HepG2 (cell line): ENCODE measurements at regions not wholly inside any gene's neighbourhood (a gene's known extent, or its start where the extent isn't known, plus 50 kb on each side); places are given as distances from the start of the nearest gene placed in this dataset.

Experiments used
- JUND ChIP-seq: sonication (generic); formaldehyde crosslinking; IDR thresholded peaks from 2 replicates; pipeline ENCODE4 v1.8.0; 2022; ENCODE audit warnings: mild to moderate bottlenecking, missing genetic modification reagents
- MTF2 ChIP-seq: sonication (generic); formaldehyde crosslinking; IDR thresholded peaks from 2 replicates; pipeline ENCODE4 v1.5.0; 2020; ENCODE audit warnings: missing genetic modification reagents, borderline replicate concordance
- NFRKB ChIP-seq: fragments of 450-650 bp; IDR thresholded peaks from 2 replicates; pipeline ENCODE4 v1.6.1; 2017
- ZNF329 ChIP-seq: sonication (generic); formaldehyde crosslinking; IDR thresholded peaks from 2 replicates; pipeline ENCODE4 v1.9.0; 2021; ENCODE audit warnings: low read depth, mild to moderate bottlenecking, missing genetic modification reagents
- ZNF75D ChIP-seq: sonication (generic); formaldehyde crosslinking; IDR thresholded peaks from 2 replicates; pipeline ENCODE4 v1.8.1; 2023; ENCODE audit warnings: missing genetic modification reagents, mild to moderate bottlenecking, borderline replicate concordance
- TF ChIP-seq, protein P1 (sequence below): sonication (generic); formaldehyde crosslinking; IDR thresholded peaks from 2 replicates; pipeline ENCODE4 v1.9.0; 2021; ENCODE audit warnings: missing genetic modification reagents, borderline replicate concordance
- TF ChIP-seq, protein P2 (sequence below): sonication (generic); formaldehyde crosslinking; IDR thresholded peaks from 2 replicates; pipeline ENCODE4 v1.5.0; 2020; ENCODE audit warnings: mild to moderate bottlenecking, missing genetic modification reagents, moderate library complexity
- TF ChIP-seq, protein P3 (sequence below): sonication (generic); formaldehyde crosslinking; conservative IDR thresholded peaks from 2 replicates; pipeline ENCODE4 v1.5.0; 2020; ENCODE audit warnings: missing genetic modification reagents

DNA sequence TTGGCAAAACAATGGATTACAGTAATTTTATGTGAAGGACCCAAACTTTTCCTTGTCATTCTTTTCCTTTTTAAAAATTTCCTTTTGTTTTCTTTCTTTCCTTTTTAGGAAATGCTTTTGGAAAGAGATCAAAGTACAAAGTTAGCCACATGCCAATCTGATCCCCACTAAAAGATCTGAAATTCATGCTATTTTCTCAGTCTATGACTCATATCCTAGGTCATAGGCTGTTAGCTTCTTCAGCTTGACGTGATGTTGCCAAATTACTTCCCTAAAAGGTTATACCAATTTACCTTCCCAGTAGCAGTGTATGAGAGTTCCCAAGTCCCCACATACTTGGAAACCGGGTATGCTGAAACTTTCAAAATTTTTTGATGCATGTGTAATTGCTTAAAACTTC is 355.3 kb downstream of the INSIG2 start (continued):
- TF ChIP-seq, protein P1, sequence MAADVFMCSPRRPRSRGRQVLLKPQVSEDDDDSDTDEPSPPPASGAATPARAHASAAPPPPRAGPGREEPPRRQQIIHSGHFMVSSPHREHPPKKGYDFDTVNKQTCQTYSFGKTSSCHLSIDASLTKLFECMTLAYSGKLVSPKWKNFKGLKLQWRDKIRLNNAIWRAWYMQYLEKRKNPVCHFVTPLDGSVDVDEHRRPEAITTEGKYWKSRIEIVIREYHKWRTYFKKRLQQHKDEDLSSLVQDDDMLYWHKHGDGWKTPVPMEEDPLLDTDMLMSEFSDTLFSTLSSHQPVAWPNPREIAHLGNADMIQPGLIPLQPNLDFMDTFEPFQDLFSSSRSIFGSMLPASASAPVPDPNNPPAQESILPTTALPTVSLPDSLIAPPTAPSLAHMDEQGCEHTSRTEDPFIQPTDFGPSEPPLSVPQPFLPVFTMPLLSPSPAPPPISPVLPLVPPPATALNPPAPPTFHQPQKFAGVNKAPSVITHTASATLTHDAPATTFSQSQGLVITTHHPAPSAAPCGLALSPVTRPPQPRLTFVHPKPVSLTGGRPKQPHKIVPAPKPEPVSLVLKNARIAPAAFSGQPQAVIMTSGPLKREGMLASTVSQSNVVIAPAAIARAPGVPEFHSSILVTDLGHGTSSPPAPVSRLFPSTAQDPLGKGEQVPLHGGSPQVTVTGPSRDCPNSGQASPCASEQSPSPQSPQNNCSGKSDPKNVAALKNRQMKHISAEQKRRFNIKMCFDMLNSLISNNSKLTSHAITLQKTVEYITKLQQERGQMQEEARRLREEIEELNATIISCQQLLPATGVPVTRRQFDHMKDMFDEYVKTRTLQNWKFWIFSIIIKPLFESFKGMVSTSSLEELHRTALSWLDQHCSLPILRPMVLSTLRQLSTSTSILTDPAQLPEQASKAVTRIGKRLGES (CRISPR knock-in tag), result no peak
- TF ChIP-seq MTF2 (CRISPR knock-in tag), result no peak
- TF ChIP-seq NFRKB, result no peak
- no peak for TF ChIP-seq ZNF75D (CRISPR knock-in tag)
- TF ChIP-seq, protein P2, sequence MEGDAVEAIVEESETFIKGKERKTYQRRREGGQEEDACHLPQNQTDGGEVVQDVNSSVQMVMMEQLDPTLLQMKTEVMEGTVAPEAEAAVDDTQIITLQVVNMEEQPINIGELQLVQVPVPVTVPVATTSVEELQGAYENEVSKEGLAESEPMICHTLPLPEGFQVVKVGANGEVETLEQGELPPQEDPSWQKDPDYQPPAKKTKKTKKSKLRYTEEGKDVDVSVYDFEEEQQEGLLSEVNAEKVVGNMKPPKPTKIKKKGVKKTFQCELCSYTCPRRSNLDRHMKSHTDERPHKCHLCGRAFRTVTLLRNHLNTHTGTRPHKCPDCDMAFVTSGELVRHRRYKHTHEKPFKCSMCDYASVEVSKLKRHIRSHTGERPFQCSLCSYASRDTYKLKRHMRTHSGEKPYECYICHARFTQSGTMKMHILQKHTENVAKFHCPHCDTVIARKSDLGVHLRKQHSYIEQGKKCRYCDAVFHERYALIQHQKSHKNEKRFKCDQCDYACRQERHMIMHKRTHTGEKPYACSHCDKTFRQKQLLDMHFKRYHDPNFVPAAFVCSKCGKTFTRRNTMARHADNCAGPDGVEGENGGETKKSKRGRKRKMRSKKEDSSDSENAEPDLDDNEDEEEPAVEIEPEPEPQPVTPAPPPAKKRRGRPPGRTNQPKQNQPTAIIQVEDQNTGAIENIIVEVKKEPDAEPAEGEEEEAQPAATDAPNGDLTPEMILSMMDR (CRISPR knock-in tag), result no peak
- no peak for TF ChIP-seq ZNF329 (CRISPR knock-in tag)
- no peak for TF ChIP-seq JUND (CRISPR knock-in tag)
- TF ChIP-seq, protein P3, sequence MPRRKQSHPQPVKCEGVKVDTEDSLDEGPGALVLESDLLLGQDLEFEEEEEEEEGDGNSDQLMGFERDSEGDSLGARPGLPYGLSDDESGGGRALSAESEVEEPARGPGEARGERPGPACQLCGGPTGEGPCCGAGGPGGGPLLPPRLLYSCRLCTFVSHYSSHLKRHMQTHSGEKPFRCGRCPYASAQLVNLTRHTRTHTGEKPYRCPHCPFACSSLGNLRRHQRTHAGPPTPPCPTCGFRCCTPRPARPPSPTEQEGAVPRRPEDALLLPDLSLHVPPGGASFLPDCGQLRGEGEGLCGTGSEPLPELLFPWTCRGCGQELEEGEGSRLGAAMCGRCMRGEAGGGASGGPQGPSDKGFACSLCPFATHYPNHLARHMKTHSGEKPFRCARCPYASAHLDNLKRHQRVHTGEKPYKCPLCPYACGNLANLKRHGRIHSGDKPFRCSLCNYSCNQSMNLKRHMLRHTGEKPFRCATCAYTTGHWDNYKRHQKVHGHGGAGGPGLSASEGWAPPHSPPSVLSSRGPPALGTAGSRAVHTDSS (CRISPR knock-in tag), result no peak
- TF ChIP-seq, all 625 proteins: peak for 3
